ENCODE measurements at regions not wholly inside any gene's neighbourhood (a gene's known extent, or its start where the extent isn't known, plus 50 kb on each side); places are given as distances from the start of the nearest gene placed in this dataset.

- DNase-seq (ENCODE audit: extremely low read depth, low read depth), result no peak
- TF ChIP-seq CTCF (IDR thresholded peaks at IDR 0.05; ENCODE audit: low read depth, low read length), result no peak
Observed at GRCh38 chr4:171430495-171430894, 382.7 kb upstream of the GALNTL6 start.

- TF ChIP-seq CTCF (IDR thresholded peaks at IDR 0.05; ENCODE audit: low read depth, low read length), result no peak
- no peak for DNase-seq (ENCODE audit: extremely low read depth, low read depth)
Observed at GRCh38 chr4:171397175-171397574, 416.0 kb upstream of the GALNTL6 start.

- DNase-seq (ENCODE audit: extremely low read depth, low read depth), result no peak
- no peak for TF ChIP-seq CTCF (IDR thresholded peaks at IDR 0.05; ENCODE audit: low read depth, low read length)
Observed at GRCh38 chr4:171390626-171391025, 422.6 kb upstream of the GALNTL6 start.

- no peak for TF ChIP-seq CTCF (IDR thresholded peaks at IDR 0.05; ENCODE audit: low read depth, low read length)
Observed at GRCh38 chr4:171378323-171378722, 434.9 kb upstream of the GALNTL6 start.

DNA sequence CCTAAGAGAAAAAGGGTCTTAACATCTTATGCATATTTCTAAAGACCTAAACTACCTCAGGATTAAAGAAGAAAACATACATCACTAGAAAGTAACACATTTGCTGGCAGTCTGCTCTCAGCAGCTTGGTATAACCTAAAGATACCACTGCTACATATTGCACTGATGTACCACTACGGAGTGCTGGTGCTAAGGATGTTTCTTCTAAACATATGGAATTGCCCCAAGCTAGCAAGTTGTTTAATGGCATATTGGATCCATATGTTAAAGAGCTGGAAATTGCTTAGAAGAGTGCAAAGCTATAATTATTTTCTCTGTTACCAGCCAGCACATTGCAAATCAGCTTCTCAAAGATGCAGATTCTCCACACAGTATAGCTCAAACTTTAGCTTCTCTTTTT is 436.5 kb upstream of the GALNTL6 start:
- TF ChIP-seq CTCF (IDR thresholded peaks at IDR 0.05; ENCODE audit: low read depth, low read length), result no peak
- no peak for DNase-seq (ENCODE audit: extremely low read depth, low read depth)

More at GRCh38 chr4:171378323-171378722, 434.9 kb upstream of the GALNTL6 start:
- no peak for DNase-seq (ENCODE audit: extremely low read depth, low read depth)

- no peak for TF ChIP-seq CTCF (IDR thresholded peaks at IDR 0.05; ENCODE audit: low read depth, low read length)
- DNase-seq (ENCODE audit: extremely low read depth, low read depth), result no peak
Observed at GRCh38 chr4:171353535-171353934, 459.7 kb upstream of the GALNTL6 start.

DNA sequence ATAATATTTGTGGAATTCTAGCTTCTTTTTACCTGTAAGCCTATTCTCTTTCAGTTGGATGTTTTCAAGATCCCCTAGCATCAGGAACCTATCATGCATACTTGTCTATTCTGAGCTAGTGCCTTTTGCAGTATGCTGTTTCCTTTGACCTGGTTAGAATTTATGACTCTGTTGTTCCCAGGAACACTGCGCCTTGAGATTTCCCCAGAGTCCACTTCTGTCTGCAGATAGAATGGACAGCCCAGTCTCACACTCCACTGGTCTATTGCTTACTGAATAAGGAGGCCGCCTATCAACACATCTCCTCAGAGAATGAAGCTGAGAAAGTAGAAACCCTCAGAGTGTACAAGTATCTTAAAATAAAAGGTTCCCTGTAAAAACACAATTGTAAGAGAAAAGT is 465.1 kb upstream of the GALNTL6 start:
- TF ChIP-seq CTCF (IDR thresholded peaks at IDR 0.05; ENCODE audit: low read depth, low read length), result no peak

More for the DNA sequence above, 465.1 kb upstream of the GALNTL6 start:
- DNase-seq (ENCODE audit: extremely low read depth, low read depth), result no peak

Data from AG09319 (cell line).